OCI-LY3 (cell line): ENCODE measurements at regions not wholly inside any gene's neighbourhood (a gene's known extent, or its start where the extent isn't known, plus 50 kb on each side); places are given as distances from the start of the nearest gene placed in this dataset.

ENCODE experiments used
- EZH2phosphoT487 ChIP-seq: fragments of 200-600 bp; shearing (Covaris generic); IDR thresholded peaks from 2 replicates; pipeline ENCODE4 v1.6.1; 2018; ENCODE audit warnings: antibody characterized with exemption, mixed run types, low read depth
- TF ChIP-seq, protein P1 (sequence below): fragments of 200-600, 300-600 bp; sonication (generic); IDR thresholded peaks from 2 replicates; pipeline ENCODE4 v1.5.1; 2014; ENCODE audit warnings: antibody characterized with exemption, low read length, low read depth

DNA sequence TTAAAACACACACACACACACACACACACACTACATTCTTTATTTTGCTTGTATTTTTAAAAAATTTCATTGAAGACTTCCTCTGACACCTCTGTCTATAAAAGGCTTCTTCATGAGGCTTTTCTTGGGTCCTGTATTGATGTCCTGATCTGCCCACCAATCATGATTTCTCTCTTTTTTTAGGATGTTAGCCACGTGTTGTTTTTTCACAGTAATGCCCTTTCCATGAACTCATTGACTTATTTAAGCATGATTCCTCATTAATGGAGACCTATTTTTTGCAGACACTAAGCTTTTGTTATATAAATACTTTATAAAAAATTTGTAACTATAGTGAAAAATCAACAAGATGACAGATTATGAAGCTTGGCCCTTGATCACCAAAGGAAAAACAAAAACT, 173.8 kb upstream of the CNTNAP5 start:
- TF ChIP-seq, protein P1, sequence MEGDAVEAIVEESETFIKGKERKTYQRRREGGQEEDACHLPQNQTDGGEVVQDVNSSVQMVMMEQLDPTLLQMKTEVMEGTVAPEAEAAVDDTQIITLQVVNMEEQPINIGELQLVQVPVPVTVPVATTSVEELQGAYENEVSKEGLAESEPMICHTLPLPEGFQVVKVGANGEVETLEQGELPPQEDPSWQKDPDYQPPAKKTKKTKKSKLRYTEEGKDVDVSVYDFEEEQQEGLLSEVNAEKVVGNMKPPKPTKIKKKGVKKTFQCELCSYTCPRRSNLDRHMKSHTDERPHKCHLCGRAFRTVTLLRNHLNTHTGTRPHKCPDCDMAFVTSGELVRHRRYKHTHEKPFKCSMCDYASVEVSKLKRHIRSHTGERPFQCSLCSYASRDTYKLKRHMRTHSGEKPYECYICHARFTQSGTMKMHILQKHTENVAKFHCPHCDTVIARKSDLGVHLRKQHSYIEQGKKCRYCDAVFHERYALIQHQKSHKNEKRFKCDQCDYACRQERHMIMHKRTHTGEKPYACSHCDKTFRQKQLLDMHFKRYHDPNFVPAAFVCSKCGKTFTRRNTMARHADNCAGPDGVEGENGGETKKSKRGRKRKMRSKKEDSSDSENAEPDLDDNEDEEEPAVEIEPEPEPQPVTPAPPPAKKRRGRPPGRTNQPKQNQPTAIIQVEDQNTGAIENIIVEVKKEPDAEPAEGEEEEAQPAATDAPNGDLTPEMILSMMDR: no peak
- no peak for TF ChIP-seq EZH2phosphoT487
